ENCODE measurements at regions not wholly inside any gene's neighbourhood (a gene's known extent, or its start where the extent isn't known, plus 50 kb on each side); places are given as distances from the start of the nearest gene placed in this dataset.

GRCh38 chr22:48346311-48346710, 1481.4 kb downstream of the BRD1 start (continued):
- TF ChIP-seq ZNF737 (CRISPR knock-in tag; IDR thresholded peaks at IDR 0.05; ENCODE audit: borderline replicate concordance) (no peak), AHR (CRISPR knock-in tag; IDR thresholded peaks at IDR 0.05) (no peak), TCF12 (IDR thresholded peaks at IDR 0.05) (no peak), TCF12 (CRISPR knock-in tag; IDR thresholded peaks at IDR 0.05) (no peak), GLI4 (CRISPR knock-in tag; IDR thresholded peaks at IDR 0.05; ENCODE audit: borderline replicate concordance) (no peak), SCMH1 (CRISPR knock-in tag; IDR thresholded peaks at IDR 0.05; ENCODE audit: borderline replicate concordance) (no peak), HMG20B (CRISPR knock-in tag; conservative IDR thresholded peaks at IDR 0.05) (no peak)
- TF ChIP-seq, protein P1, sequence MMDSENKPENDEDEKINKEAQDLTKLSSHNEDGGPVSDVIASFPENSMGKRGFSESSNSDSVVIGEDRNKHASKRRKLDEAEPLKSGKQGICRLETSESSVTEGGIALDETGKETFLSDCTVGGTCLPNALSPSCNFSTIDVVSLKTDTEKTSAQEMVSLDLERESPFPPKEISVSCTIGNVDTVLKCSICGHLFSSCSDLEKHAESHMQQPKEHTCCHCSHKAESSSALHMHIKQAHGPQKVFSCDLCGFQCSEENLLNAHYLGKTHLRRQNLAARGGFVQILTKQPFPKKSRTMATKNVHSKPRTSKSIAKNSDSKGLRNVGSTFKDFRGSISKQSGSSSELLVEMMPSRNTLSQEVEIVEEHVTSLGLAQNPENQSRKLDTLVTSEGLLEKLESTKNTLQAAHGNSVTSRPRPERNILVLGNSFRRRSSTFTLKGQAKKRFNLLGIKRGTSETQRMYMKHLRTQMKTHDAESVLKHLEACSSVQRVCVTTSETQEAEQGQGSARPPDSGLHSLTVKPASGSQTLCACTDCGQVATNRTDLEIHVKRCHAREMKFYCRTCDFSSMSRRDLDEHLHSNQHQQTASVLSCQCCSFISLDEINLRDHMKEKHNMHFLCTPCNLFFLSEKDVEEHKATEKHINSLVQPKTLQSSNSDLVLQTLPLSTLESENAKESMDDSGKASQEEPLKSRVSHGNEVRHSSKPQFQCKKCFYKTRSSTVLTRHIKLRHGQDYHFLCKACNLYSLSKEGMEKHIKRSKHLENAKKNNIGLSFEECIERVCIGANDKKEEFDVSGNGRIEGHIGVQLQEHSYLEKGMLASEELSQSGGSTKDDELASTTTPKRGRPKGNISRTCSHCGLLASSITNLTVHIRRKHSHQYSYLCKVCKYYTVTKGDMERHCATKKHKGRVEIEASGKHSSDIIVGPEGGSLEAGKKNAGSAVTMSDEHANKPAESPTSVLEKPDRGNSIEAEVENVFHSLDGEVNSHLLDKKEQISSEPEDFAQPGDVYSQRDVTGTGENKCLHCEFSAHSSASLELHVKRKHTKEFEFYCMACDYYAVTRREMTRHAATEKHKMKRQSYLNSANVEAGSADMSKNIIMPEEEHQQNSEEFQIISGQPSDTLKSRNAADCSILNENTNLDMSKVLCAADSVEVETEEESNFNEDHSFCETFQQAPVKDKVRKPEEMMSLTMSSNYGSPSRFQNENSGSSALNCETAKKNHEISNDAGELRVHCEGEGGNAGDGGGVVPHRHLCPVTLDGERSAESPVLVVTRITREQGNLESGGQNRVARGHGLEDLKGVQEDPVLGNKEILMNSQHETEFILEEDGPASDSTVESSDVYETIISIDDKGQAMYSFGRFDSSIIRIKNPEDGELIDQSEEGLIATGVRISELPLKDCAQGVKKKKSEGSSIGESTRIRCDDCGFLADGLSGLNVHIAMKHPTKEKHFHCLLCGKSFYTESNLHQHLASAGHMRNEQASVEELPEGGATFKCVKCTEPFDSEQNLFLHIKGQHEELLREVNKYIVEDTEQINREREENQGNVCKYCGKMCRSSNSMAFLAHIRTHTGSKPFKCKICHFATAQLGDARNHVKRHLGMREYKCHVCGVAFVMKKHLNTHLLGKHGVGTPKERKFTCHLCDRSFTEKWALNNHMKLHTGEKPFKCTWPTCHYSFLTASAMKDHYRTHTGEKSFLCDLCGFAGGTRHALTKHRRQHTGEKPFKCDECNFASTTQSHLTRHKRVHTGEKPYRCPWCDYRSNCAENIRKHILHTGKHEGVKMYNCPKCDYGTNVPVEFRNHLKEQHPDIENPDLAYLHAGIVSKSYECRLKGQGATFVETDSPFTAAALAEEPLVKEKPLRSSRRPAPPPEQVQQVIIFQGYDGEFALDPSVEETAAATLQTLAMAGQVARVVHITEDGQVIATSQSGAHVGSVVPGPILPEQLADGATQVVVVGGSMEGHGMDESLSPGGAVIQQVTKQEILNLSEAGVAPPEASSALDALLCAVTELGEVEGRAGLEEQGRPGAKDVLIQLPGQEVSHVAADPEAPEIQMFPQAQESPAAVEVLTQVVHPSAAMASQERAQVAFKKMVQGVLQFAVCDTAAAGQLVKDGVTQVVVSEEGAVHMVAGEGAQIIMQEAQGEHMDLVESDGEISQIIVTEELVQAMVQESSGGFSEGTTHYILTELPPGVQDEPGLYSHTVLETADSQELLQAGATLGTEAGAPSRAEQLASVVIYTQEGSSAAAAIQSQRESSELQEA (CRISPR knock-in tag; IDR thresholded peaks at IDR 0.05; ENCODE audit: not compliant biosample characterization) = no peak
- TF ChIP-seq, protein P2, sequence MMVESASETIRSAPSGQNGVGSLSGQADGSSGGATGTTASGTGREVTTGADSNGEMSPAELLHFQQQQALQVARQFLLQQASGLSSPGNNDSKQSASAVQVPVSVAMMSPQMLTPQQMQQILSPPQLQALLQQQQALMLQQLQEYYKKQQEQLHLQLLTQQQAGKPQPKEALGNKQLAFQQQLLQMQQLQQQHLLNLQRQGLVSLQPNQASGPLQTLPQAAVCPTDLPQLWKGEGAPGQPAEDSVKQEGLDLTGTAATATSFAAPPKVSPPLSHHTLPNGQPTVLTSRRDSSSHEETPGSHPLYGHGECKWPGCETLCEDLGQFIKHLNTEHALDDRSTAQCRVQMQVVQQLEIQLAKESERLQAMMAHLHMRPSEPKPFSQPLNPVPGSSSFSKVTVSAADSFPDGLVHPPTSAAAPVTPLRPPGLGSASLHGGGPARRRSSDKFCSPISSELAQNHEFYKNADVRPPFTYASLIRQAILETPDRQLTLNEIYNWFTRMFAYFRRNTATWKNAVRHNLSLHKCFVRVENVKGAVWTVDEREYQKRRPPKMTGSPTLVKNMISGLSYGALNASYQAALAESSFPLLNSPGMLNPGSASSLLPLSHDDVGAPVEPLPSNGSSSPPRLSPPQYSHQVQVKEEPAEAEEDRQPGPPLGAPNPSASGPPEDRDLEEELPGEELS (CRISPR knock-in tag; IDR thresholded peaks at IDR 0.05) = no peak

All from HepG2 (cell line).